HG03097 (cell line): ENCODE measurements at regions not wholly inside any gene's neighbourhood (a gene's known extent, or its start where the extent isn't known, plus 50 kb on each side); places are given as distances from the start of the nearest gene placed in this dataset.

ENCODE experiments used
- ATAC-seq: cut with Tn5 transposase; IDR thresholded peaks from one replicate; pipeline ENCODE4 v1.9.1; 2021; ENCODE audit not compliant: unreplicated experiment, low FRiP score

DNA sequence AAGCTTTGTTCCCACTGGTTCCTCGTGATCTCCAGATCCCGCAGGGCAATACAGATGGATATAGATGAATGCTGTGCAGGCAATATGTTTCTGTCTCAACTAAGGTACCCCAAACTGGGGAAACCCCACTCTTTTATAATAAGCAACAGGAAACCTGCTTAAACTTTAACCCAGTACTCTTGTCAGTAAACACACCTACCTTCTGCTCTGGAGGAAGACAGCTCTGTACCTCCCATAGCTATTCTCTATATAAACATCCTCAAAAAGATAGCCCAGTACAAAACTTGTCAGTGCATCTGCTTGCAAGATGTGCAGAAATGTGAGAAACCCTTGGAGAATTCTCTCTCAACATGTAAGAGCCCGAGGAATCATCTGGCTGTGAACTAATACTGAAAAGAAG is 583.6 kb downstream of the OLFM4 start:
- ATAC-seq, result no peak

DNA sequence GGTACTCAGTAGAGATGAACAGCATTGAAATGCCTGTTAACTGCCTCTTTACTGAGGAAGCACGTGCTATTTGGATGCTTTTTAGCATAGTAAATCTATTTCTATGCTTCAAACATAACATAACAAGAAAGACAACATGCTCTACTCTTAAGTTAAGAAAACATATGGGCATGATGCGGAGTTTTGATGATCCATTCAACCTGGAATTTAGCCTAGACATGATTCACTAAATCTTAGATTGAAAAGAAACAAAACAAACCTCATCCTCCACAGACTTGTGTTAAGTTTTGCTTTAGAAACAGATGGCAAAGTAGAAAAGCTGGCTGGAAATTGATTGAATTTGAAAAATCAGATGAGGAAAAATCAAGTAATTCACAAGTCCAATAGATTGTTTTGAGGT is 593.8 kb downstream of the OLFM4 start:
- ATAC-seq, result no peak

DNA sequence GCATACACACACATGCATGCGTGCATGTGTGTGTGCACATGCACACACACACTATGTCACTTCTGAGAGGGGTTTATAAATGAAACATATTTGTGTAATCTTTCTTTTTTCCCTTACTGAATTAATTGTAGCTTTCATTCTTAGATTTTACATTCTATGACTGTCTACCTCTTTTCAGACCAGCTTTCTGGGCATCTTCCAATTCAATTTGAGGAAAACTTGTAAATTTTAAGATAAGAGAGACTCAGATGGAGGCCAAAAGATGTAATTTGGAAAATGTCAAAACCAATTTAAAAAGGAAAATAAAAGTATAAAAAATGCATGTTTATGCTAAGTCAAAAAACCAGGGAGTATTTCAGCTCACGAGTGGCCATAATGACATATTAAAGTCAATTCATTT is 594.5 kb downstream of the OLFM4 start:
- no peak for ATAC-seq

DNA sequence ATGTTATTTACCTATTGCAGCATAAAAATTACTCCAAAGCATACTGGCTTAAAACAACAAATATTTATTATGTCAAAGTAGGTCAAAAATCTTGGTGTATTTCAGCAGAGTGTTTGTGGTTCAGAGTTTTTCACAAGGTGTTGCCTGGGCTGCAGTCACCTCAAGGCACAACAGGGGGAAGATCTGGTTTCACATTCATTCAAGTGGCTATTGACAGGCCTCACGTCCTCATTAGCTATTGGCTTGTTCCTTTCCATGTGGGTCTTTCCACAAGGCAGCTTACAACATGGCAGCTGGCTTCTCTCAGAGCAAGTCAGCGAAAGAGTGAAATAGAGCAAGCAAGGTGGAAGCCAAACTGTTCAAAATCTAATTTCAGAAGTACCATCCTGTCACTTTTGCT is 602.9 kb downstream of the OLFM4 start:
- no peak for ATAC-seq

DNA sequence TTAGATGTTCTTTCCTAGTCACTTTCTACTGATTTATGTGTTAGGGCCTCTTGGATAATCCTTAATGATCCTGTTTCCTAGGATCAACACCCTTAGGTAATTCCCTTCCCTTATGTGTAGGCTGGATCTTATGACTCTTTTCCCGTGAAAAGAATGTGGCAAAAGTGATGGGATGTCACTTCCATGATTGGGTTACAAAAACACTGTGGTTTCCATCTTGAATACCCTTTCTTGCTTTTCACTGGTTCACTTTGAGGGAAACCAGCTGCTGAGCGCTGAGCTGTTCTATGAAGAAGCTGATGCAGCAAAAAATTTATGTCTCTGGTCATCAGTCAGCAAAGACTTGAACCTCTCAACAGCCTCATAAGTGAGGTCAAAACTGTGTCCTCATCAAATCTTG is 609.4 kb downstream of the OLFM4 start:
- ATAC-seq, result no peak

DNA sequence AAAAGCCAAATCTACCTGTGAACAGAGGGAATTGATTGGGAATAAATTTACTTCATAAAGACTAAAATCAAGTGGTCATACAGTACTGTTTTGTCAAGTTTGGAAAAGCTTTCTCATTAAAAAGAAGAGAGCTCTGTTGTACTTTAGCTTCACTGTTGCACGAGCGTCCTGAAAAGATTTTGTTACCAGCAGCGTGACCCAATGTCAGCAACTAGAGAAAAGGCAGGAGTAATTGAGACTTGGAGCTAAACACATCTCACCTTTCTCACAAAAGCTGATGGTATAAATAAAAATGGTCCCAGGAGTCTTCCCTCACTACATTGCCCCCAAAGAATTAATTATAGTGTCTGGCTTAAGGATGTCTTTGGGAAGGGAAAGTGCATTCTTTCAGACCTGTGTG is 613.7 kb downstream of the OLFM4 start:
- no peak for ATAC-seq

DNA sequence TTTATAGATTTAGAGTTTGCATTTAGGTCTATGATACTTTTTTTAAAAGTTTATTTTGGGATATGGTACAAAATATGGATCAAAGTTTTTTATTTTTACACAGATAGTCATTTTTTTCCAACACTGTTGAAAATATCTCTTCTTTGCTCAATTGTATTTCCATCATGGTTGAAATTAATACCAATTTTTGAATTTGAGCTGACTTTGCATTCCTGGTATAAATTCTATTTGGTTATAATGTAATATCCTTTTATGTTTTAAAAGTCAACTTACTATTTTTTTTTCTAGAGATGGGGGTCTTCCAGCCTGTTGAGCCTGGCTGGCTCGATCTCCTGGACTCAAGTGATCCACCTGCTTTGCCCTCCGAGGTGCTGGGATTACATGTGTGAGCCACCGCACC is 620.1 kb downstream of the OLFM4 start:
- ATAC-seq, result no peak

DNA sequence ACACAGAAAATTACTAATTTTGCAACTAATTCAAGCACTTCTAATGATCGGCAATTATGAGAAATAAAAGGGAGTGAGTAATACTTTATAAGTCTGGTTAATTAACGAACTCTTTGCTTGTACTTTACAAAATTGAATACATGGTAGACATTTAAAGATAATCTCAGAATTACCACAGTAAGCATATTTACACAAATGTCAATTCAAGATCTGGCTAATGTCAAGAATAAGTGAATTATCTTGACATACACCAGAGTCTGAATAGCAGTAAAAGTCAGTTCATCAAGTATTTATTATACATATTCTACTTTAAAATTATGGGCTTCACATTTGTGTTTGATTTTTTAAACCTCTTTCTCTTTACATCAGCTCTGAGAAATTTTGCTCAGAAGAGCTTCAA is 643.4 kb downstream of the OLFM4 start:
- no peak for ATAC-seq

DNA sequence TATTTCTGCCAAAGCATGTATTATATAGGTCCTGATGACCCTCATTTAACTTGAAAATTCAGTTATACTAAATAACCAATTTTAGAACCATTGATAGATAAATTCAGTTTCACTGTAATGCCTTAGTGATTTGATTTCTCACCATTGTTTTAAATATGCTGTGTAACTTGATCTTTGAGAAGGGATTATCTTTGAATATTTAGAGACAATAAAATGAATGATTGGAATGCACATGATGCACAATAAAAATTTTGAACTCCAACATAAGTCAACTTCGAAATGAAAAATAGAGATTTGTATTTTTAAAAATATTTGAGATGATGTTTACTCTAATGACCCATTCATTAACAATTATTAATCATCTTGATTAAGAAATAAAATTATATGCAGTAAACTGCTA is 654.5 kb downstream of the OLFM4 start:
- no peak for ATAC-seq

DNA sequence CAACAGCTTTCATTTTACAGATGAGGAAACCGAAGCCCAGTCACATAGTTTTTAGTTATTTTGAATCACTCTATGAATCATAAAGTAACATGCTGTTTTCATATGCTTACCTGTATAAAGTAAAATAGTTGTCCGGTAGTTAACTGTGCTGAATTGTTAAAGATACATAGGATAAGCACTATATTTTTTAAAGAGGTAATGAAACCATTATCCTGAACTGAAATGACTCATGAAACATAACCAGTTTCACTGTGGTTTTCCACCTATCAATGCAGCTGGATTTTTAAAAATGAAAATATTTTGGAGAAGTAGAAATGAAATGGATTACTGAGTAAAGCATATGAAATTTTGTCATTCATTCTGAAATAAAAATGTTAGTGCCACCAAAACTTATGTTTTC is 655.0 kb downstream of the OLFM4 start:
- ATAC-seq, result no peak

DNA sequence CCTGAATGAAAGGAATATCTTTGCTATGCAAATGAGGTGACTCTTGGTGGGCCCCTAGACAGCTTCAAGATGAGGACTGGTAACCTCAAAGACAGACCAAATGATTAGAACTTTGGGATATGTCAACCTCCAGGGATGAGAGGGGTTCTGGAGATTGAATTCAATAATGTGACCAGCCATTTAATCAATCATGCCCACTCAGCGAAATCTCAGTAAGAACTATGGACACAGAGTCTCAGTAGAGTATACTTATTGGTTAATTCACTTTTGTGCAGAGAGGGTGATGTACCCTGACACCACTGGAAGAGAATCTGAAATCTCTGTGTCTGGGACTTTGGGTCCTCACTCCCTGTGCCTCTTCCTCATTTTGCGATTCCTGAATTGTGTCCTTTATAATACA is 662.8 kb downstream of the OLFM4 start:
- ATAC-seq, result no peak

DNA sequence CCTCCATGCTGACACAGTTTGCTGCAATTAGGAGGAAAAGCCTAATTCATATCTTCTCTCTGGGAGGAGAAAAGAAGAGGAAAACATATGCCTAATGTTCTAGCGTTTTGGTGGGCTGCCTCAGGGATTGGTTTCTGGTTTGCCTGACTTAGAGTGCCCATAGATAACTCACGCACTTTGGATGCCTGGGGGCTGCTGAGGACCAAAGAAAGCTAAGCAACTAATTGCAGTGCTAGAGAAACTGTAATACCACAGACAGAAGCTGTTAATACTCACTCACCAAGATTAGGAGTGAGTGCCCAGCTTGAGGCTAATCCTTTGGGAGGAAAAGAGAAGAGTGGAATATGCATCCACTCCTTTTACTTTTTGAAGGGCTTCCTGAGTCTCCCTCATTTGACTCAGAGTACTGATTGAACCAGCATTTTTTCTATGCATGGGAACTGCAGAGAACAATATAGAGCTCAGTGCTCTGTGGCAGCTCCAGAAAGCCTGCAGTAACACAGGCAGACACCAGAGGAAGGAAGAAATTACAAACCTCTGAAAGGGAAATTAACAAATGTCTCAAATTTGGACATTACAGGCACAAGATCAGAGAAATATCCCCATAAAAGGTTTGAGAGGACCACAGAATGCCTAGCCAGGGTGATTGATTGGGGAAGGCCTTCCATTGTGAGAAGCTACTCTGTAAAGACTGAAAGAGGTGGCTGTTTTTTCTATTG is 666.4 kb downstream of the OLFM4 start:
- ATAC-seq, result no peak

DNA sequence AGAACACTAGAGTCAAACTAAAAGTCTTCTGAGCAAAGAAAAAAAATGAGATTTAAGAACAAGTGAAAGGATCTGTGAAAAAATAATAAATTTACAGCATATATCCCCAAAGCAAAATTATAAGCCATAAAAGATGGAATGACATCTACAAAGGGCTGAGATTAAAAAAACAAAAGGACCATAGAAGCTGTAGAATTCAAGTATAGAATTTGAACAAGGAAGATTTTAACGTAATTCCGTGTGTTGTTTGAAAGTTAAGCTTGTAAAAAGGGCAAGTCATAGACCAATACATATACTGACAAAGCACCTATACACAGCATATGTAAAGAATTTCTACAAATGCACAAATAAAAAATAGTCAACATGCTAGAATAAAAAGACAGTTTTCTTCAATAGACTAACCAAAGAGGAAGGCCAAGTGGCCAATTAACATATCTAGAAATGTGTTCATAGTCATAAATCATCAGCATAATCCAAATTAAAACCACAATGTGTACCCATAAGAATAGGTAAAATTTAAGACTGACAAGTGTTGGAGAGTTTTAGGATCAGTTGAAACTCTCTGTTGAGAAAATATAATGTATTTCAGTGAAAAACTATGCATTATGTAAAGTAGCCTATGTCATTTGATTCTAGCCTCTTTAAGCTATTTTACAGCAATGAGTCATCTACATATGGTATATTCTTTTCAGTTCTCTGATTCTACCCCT is 674.9 kb downstream of the OLFM4 start:
- no peak for ATAC-seq

DNA sequence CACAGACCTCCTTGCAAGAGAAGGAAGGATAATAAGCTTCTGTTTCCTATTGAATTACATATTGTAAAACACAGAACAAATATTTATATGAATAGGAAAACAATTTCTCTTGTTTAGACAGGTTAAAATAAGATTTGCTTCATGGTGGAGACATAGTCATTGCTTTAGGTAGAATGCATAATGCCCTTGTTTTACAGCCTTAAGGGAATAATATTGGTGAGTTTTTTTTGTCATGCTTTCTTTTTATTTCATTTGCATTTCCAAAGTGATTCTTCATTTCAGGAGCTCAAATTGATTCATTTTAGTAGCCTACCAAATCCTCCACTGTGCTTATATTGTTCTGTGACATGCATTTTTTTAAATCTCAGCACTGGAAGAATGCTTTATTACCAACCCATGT is 690.7 kb downstream of the OLFM4 start:
- no peak for ATAC-seq

DNA sequence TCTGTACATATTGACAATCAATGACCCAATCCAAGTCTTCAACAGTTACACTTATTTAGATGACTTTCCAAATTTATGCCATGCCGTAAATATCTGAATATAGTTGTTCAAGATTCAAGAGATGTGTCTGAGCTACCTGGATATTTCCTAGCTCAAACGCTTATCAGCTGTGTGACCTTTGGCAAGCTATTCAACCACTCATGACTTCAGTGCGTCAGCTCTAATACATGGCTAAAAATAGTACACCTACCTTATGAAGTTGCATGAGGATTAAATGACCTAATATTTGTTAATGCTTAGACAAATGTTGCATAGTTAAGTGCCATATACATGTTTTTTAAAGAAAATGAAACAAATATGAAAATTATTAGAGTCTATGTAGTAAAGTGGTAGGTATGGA is 704.1 kb downstream of the OLFM4 start:
- no peak for ATAC-seq

DNA sequence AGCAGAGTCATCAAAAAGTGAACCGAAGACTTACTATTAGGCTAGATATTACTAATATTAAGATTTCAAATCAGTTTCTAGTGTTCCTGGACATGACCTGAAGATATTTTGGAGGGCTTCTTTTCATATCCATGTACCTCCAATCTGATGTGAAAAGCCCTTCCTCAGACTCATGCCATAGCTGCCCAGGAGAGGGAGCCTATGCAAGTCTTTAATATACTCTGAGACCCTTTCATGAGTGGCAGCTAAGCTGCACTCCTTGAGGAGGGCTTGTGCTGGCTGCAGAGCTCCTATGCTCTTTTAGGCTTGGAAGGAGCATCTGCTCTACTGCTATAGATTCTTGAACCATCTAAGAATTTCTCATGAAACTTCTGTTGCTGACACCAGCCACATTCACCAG is 715.3 kb downstream of the OLFM4 start:
- ATAC-seq, result no peak

DNA sequence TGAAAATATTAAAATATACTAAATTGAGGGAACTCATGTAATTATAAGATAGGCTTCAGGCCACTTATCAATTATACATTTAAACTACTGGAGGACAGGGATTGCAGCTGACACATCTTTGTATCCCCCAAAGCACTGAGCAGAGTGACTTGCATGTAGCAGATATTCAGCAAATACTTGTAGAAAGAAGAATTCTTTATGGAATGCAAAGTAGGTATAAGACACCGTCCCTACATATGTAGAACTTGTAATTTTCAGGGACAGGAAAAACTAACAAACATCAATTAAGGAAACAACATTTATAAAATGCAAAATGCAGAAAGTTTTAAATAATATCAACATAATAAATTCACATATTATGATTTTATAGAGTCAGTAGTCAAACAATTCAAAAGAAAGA is 719.2 kb downstream of the OLFM4 start:
- no peak for ATAC-seq

DNA sequence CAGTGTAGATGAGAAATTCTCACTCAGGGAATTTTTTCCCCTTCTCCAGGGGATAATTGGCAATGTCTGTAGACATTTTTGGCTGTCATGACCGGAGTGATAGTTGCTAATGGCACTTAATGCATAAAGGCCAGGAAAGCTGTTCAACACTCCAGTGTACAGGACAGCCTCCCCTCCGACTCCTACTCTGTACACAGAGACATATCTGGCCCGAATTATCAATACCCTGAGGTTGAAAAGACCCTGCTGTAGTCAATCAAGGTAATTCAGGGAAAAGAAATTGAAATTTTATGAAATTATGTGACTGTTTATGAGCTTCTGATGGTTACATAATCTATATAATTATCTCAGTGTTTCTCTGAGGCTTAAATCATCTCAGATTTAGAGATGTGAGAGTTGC is 720.7 kb downstream of the OLFM4 start:
- ATAC-seq, result no peak

DNA sequence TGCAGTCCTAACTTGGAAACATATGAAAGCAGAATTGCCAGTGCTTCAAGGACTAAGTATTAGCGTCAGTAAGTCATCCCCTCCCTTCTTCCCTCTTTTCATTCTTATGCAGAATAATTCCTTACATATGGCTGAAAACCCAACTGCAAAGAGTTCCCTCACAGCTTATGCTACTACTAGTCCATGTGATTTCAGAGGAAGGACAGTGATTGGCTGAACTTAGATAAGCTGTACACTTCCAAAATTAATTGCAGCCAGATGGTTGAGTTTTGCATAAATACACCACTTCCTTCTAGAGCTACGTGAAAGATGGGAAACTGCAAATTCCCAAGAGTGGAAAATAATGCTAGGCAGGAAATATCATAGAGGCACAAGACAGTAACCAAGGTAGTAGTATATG is 730.4 kb downstream of the OLFM4 start:
- ATAC-seq, result no peak

DNA sequence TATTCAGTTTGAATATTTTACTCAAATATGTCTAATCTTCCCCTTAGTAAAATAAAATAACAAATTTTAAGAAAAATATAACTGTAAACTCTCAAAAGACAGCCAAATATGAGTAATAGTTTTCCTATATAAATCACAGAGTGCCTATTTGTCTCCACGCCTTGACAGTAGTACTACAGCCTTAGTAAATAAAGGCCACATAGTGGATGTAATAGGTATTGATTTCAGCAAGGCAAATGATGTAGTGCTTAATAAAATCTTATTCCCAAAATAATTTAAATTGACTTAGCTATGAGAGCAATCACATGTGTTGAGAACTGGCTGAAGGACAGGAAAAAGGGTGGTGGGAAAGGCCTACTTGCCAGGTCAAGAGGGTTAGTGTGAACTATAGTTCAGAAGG is 747.2 kb downstream of the OLFM4 start:
- ATAC-seq, result no peak

DNA sequence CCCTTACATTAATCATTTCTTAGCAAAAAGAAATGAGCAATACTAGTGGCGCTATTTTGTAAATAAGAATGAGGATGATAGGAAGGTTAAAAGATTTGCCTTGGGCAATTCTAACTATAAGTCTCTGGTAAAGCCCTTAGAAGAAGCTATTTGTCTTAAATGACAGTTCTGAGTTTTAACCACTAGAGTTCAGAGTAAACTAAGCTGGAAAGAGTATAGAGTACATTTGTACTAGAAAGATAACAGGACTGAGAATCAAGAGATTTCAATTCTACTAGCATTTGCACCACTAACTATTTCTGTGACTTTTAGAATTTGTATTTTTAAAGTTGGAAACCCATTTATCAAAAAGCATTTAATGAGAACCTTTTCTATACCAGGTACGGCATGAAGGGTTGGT is 750.3 kb downstream of the OLFM4 start:
- no peak for ATAC-seq

DNA sequence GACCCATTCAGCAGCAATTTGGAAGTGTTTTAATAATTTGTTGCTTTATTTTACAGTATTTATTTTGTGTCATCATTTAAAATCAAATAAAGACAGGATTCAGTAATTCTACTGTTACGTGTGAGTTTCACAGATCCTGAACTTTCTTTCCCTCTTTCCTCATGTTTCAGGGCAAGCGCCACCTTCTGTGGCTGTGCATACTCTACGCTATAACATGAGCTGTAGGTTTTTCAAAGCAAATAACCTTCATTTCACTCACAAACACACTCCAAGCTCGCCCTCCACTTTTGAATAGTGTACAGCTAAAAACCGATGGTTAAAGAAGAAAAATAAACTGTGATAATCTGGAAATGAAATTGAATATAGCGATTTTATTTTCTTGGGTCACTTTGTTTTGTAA is 753.3 kb downstream of the OLFM4 start:
- no peak for ATAC-seq
